BLaER1 treated with 17β-estradiol and CSF1 and Interleukin-3, amounts not matched to agents 10 nM and 100 nM (cell line): ENCODE measurements at regions not wholly inside any gene's neighbourhood (a gene's known extent, or its start where the extent isn't known, plus 50 kb on each side); places are given as distances from the start of the nearest gene placed in this dataset.
A peak's percentile ranks its signal among the peaks of the same experiment; 100 is the strongest.

Source experiments
- H3K27ac ChIP-seq, 11 experiments: shearing (Covaris generic); formaldehyde crosslinking; 2 replicates each; pipeline ENCODE4 v1.8.1; 2022
- H3K27me3 ChIP-seq, 11 experiments: shearing (Covaris generic); formaldehyde crosslinking; 2 replicates each; pipeline ENCODE4 v1.8.1; 2022
- H3K36me3 ChIP-seq, 11 experiments: shearing (Covaris generic); formaldehyde crosslinking; 2 replicates each; pipeline ENCODE4 v1.8.1; 2022
- H3K4me1 ChIP-seq, 10 experiments: shearing (Covaris generic); formaldehyde crosslinking; 2 replicates each; pipeline ENCODE4 v1.8.1; 2022
- H3K4me2 ChIP-seq, 11 experiments: shearing (Covaris generic); formaldehyde crosslinking; 2 replicates each; pipeline ENCODE4 v1.8.1; 2022
- H3K4me3 ChIP-seq, 10 experiments: shearing (Covaris generic); formaldehyde crosslinking; 2 replicates each; pipeline ENCODE4 v1.8.1; 2022
- H3K9ac ChIP-seq, 11 experiments: shearing (Covaris generic); formaldehyde crosslinking; 2 replicates each; pipeline ENCODE4 v1.8.1; 2022
- H3K9me3 ChIP-seq, 11 experiments: shearing (Covaris generic); formaldehyde crosslinking; replicated peaks in 1 of 11; 2 replicates each; pipeline ENCODE4 v1.8.1; 2022
- H4K20me1 ChIP-seq, 11 experiments: shearing (Covaris generic); formaldehyde crosslinking; 2 replicates each; pipeline ENCODE4 v1.8.1; 2022
- Cebpa-rat ChIP-seq, 11 experiments: shearing (Covaris generic); IDR thresholded peaks; 2 replicates each; pipeline ENCODE4 v1.8.1; 2022

- TF ChIP-seq Cebpa-rat (IDR thresholded peaks at IDR 0.05): no peak
- Histone ChIP-seq H3K27ac (no peak overlapping the region), H3K9me3 (no peaks in the 10 kb centered on the region), H3K4me3 (no peak overlapping the region), H3K27me3 (peaks cover 0 to 7% (median 1%) of the 10 kb centered on the region in 11 experiments; a peak in 7 of 22 replicates), H3K4me1 (no peaks in the 10 kb centered on the region), H3K36me3 (no peaks in the 10 kb centered on the region), H3K9ac (no peak overlapping the region), H4K20me1 (no peaks in the 10 kb centered on the region; a peak in 1 of 22 replicates), H3K4me2 (no peak overlapping the region)
Observed at GRCh38 chr5:116646611-116647289, 72.1 kb upstream of the SEMA6A start.

GRCh38 chr5:116645627-116646026, 71.0 kb upstream of the SEMA6A start:
- no peaks in the 10 kb centered on the region for H3K27me3 ChIP-seq
- no peak for TF ChIP-seq Cebpa-rat (IDR thresholded peaks at IDR 0.05)
- H3K9ac ChIP-seq: no peak overlapping the region

GRCh38 chr5:116640236-116640635, 65.6 kb upstream of the SEMA6A start:
- Histone ChIP-seq H3K4me2 (no peak overlapping the region), H3K9me3 (no peaks in the 10 kb centered on the region), H3K27me3 (no peaks in the 10 kb centered on the region), H3K9ac (no peak overlapping the region), H3K36me3 (no peaks in the 10 kb centered on the region), H3K4me3 (no peak overlapping the region), H4K20me1 (no peaks in the 10 kb centered on the region; a peak in 1 of 22 replicates), H3K27ac (no peak overlapping the region), H3K4me1 (no peaks in the 10 kb centered on the region)
- TF ChIP-seq Cebpa-rat (IDR thresholded peaks at IDR 0.05): no peak

More at GRCh38 chr5:116645627-116646026, 71.0 kb upstream of the SEMA6A start:
- no peaks in the 10 kb centered on the region; a peak in 1 of 22 replicates for H4K20me1 ChIP-seq
- H3K9me3 ChIP-seq: no peaks in the 10 kb centered on the region
- H3K4me1 ChIP-seq: no peaks in the 10 kb centered on the region
- H3K4me2 ChIP-seq: no peak overlapping the region
- no peaks in the 10 kb centered on the region for H3K36me3 ChIP-seq
- no peak overlapping the region for H3K4me3 ChIP-seq
- no peak overlapping the region for H3K27ac ChIP-seq

GRCh38 chr5:116637149-116637740, 62.6 kb upstream of the SEMA6A start:
- no peak overlapping the region for H3K9ac ChIP-seq
- TF ChIP-seq Cebpa-rat (IDR thresholded peaks at IDR 0.05): no peak

GRCh38 chr5:116632890-116633289, 58.3 kb upstream of the SEMA6A start:
- no peaks in the 10 kb centered on the region for H3K4me1 ChIP-seq
- H3K27me3 ChIP-seq: no peaks in the 10 kb centered on the region
- no peak overlapping the region for H3K4me2 ChIP-seq
- no peaks in the 10 kb centered on the region for H4K20me1 ChIP-seq
- H3K9me3 ChIP-seq: no peaks in the 10 kb centered on the region
- no peak for TF ChIP-seq Cebpa-rat (IDR thresholded peaks at IDR 0.05)
- no peak overlapping the region for H3K27ac ChIP-seq
- H3K36me3 ChIP-seq: no peaks in the 10 kb centered on the region
- no peak overlapping the region for H3K9ac ChIP-seq
- H3K4me3 ChIP-seq: no peak overlapping the region

More at GRCh38 chr5:116637149-116637740, 62.6 kb upstream of the SEMA6A start:
- no peak overlapping the region for H3K4me3 ChIP-seq
- H3K4me1 ChIP-seq: no peaks in the 10 kb centered on the region
- H4K20me1 ChIP-seq: no peaks in the 10 kb centered on the region
- H3K27ac ChIP-seq: no peak overlapping the region
- H3K4me2 ChIP-seq: no peak overlapping the region
- H3K9me3 ChIP-seq: no peaks in the 10 kb centered on the region
- no peaks in the 10 kb centered on the region for H3K27me3 ChIP-seq
- H3K36me3 ChIP-seq: no peaks in the 10 kb centered on the region

- Histone ChIP-seq H3K27me3 (no peaks in the 10 kb centered on the region), H3K4me2 (no peak overlapping the region), H3K9me3 (no peaks in the 10 kb centered on the region), H3K36me3 (no peaks in the 10 kb centered on the region), H3K4me3 (no peak overlapping the region), H3K4me1 (peaks cover 0 to 5% (median 3%) of the 10 kb centered on the region in 10 experiments; a peak in 4 of 20 replicates), H4K20me1 (no peaks in the 10 kb centered on the region), H3K27ac (no peak overlapping the region), H3K9ac (no peak overlapping the region)
- TF ChIP-seq Cebpa-rat (IDR thresholded peaks at IDR 0.05): no peak
Observed at GRCh38 chr5:116631147-116631546, 56.5 kb upstream of the SEMA6A start.

- no peak for TF ChIP-seq Cebpa-rat (IDR thresholded peaks at IDR 0.05)
- Histone ChIP-seq H3K27ac (no peak overlapping the region), H3K4me2 (no peak overlapping the region), H4K20me1 (no peaks in the 10 kb centered on the region), H3K9ac (no peak overlapping the region), H3K9me3 (no peaks in the 10 kb centered on the region), H3K4me3 (no peak overlapping the region), H3K27me3 (no peaks in the 10 kb centered on the region), H3K4me1 (peaks cover 0 to 8% (median 4%) of the 10 kb centered on the region in 10 experiments; a peak in 4 of 20 replicates), H3K36me3 (no peaks in the 10 kb centered on the region)
Observed at GRCh38 chr5:116629168-116629567, 54.5 kb upstream of the SEMA6A start.

- Histone ChIP-seq H3K27ac (no peak overlapping the region), H3K9me3 (no peaks in the 10 kb centered on the region), H3K4me2 (no peak overlapping the region), H3K36me3 (no peaks in the 10 kb centered on the region), H3K9ac (no peak overlapping the region), H3K4me3 (no peak overlapping the region), H3K4me1 (peaks cover 0 to 8% (median 4%) of the 10 kb centered on the region in 10 experiments; a peak in 4 of 20 replicates), H3K27me3 (no peaks in the 10 kb centered on the region), H4K20me1 (no peaks in the 10 kb centered on the region)
- no peak for TF ChIP-seq Cebpa-rat (IDR thresholded peaks at IDR 0.05)
Observed at GRCh38 chr5:116626945-116627679, 52.5 kb upstream of the SEMA6A start.

GRCh38 chr5:116626272-116626723, 51.7 kb upstream of the SEMA6A start:
- Histone ChIP-seq H3K9me3 (no peaks in the 10 kb centered on the region), H3K27me3 (no peaks in the 10 kb centered on the region), H3K36me3 (no peaks in the 10 kb centered on the region), H3K4me2 (peak overlapping the region in 5 of 11 experiments; percentile 4 to 14 (median 12); a peak in 1 of 22 replicates), H4K20me1 (no peaks in the 10 kb centered on the region), H3K9ac (no peak overlapping the region), H3K4me3 (no peak overlapping the region), H3K27ac (no peak overlapping the region), H3K4me1 (peaks cover 0 to 8% (median 4%) of the 10 kb centered on the region in 10 experiments; a peak in 4 of 20 replicates)
- TF ChIP-seq Cebpa-rat (IDR thresholded peaks at IDR 0.05): peak in 2 of 11 experiments; percentile 51 to 59; a peak in 3 of 22 replicates
